HEK293 (cell line): ENCODE measurements at regions not wholly inside any gene's neighbourhood (a gene's known extent, or its start where the extent isn't known, plus 50 kb on each side); places are given as distances from the start of the nearest gene placed in this dataset.

Experiments
- CTCF ChIA-PET: fragments of 350-600 bp; formaldehyde crosslinking; extraction: SDS; loops from one replicate; lab custom pipeline; 2021; ENCODE audit warnings: antibody characterized with exemption; lab: Yijun Ruan, JAX
- POLR2A ChIA-PET: fragments of 300-600 bp; formaldehyde crosslinking; extraction: SDS; loops from one replicate; lab custom pipeline; 2020; ENCODE audit warnings: antibody characterized with exemption, inconsistent platforms; lab: Yijun Ruan, JAX
- H3K27ac ChIP-seq: fragments of 200-500 bp; sonication (Bioruptor generic); 2 replicates; pipeline ENCODE4 v1.5.1; 2014; ENCODE audit warnings: low read depth, low read length, control low read depth, inconsistent platforms; ENCODE audit errors: extremely low read depth
- H3K36me3 ChIP-seq, 2 experiments: fragments of 200-500 bp in 1 of 2; sonication (Bioruptor generic) in 1 of 2; 1 replicate in 1 of 2; 2 replicates in 1 of 2; pipeline ENCODE4 v1.5.1; 2014 to 2017; ENCODE audit warnings: inconsistent platforms in 2 of 2, low read length in 2 of 2; ENCODE audit not compliant: control insufficient read depth in 2 of 2, insufficient read depth in 1 of 2
- H3K4me1 ChIP-seq: fragments of 200-500 bp; sonication (Bioruptor generic); 2 replicates; pipeline ENCODE4 v1.5.1; 2014; ENCODE audit warnings: mild to moderate bottlenecking, low read length, inconsistent platforms; ENCODE audit not compliant: control insufficient read depth, insufficient read depth
- H3K4me3 ChIP-seq: 2 replicates; pipeline ENCODE4 v1.5.1; 2011; ENCODE audit warnings: low read depth, mild to moderate bottlenecking, control low read depth, low read length, moderate library complexity
- H3K9me3 ChIP-seq: fragments of 200-500 bp; sonication (Bioruptor generic); 2 replicates; pipeline ENCODE4 v1.5.1; 2014; ENCODE audit warnings: low read depth, low read length, inconsistent platforms; ENCODE audit not compliant: control insufficient read depth, insufficient read depth
- CTCF ChIP-seq: fragments of 450-650 bp; formaldehyde crosslinking; IDR thresholded peaks from 2 replicates; pipeline ENCODE4 v1.5.1; 2016; ENCODE audit warnings: missing biosample characterization, missing genetic modification characterization
- GLI4 ChIP-seq: fragments of 450-650 bp; formaldehyde crosslinking; IDR thresholded peaks from 2 replicates; pipeline ENCODE4 v1.5.1; 2016; ENCODE audit warnings: missing biosample characterization, missing genetic modification characterization
- HIC1 ChIP-seq: fragments of 450-650 bp; formaldehyde crosslinking; IDR thresholded peaks from 2 replicates; pipeline ENCODE4 v1.5.1; 2016; ENCODE audit warnings: missing biosample characterization, missing genetic modification characterization
- IKZF3 ChIP-seq: fragments of 450-650 bp; IDR thresholded peaks from 2 replicates; pipeline ENCODE4 v1.5.0; 2018; ENCODE audit warnings: missing biosample characterization, mild to moderate bottlenecking, missing genetic modification characterization, moderate library complexity
- MYNN ChIP-seq: fragments of 450-650 bp; formaldehyde crosslinking; IDR thresholded peaks from 2 replicates; pipeline ENCODE4 v1.5.1; 2016; ENCODE audit warnings: missing biosample characterization, missing genetic modification characterization, borderline replicate concordance
- OSR2 ChIP-seq: fragments of 450-650 bp; formaldehyde crosslinking; IDR thresholded peaks from 2 replicates; pipeline ENCODE4 v1.5.1; 2016; ENCODE audit warnings: missing biosample characterization, missing genetic modification characterization
- OVOL3 ChIP-seq: fragments of 450-650 bp; formaldehyde crosslinking; IDR thresholded peaks from 2 replicates; pipeline ENCODE4 v1.5.1; 2016; ENCODE audit warnings: missing biosample characterization, missing genetic modification characterization
- SP7 ChIP-seq: fragments of 450-650 bp; formaldehyde crosslinking; IDR thresholded peaks from 2 replicates; pipeline ENCODE4 v1.5.1; 2016; ENCODE audit warnings: missing biosample characterization, missing genetic modification characterization
- YY1 ChIP-seq: fragments of 450-650 bp; formaldehyde crosslinking; IDR thresholded peaks from 2 replicates; pipeline ENCODE4 v1.5.1; 2018; ENCODE audit warnings: missing biosample characterization, missing genetic modification characterization
- ZBTB20 ChIP-seq: fragments of 450-650 bp; formaldehyde crosslinking; IDR thresholded peaks from 2 replicates; pipeline ENCODE4 v1.5.1; 2016; ENCODE audit warnings: missing biosample characterization, missing genetic modification characterization
- ZBTB8A ChIP-seq: fragments of 450-650 bp; formaldehyde crosslinking; IDR thresholded peaks from 2 replicates; pipeline ENCODE4 v1.5.1; 2016; ENCODE audit warnings: missing biosample characterization, missing genetic modification characterization
- ZNF10 ChIP-seq: fragments of 450-650 bp; formaldehyde crosslinking; IDR thresholded peaks from 2 replicates; pipeline ENCODE4 v1.5.1; 2017; ENCODE audit warnings: missing biosample characterization, missing genetic modification characterization
- ZNF184 ChIP-seq: fragments of 450-650 bp; IDR thresholded peaks from 2 replicates; pipeline ENCODE4 v1.5.1; 2018; ENCODE audit warnings: missing biosample characterization, mild to moderate bottlenecking, missing genetic modification characterization
- ZNF19 ChIP-seq: fragments of 450-650 bp; formaldehyde crosslinking; IDR thresholded peaks from 2 replicates; pipeline ENCODE4; 2016; ENCODE audit warnings: missing biosample characterization, missing genetic modification characterization, low read depth
- ZNF214 ChIP-seq: fragments of 450-650 bp; formaldehyde crosslinking; IDR thresholded peaks from 2 replicates; pipeline ENCODE4 v1.5.1; 2017; ENCODE audit warnings: missing biosample characterization, mild to moderate bottlenecking, missing genetic modification characterization, borderline replicate concordance
- ZNF248 ChIP-seq: fragments of 450-650 bp; formaldehyde crosslinking; IDR thresholded peaks from 2 replicates; pipeline ENCODE4 v1.5.1; 2017; ENCODE audit warnings: missing biosample characterization, missing genetic modification characterization
- ZNF302 ChIP-seq: fragments of 450-650 bp; formaldehyde crosslinking; IDR thresholded peaks from 2 replicates; pipeline ENCODE4 v1.5.1; 2016; ENCODE audit warnings: missing biosample characterization, missing genetic modification characterization, low read depth
- ZNF335 ChIP-seq: fragments of 450-650 bp; formaldehyde crosslinking; conservative IDR thresholded peaks from 2 replicates; pipeline ENCODE4 v1.5.1; 2016; ENCODE audit warnings: missing biosample characterization, missing genetic modification characterization
- ZNF37A ChIP-seq: fragments of 450-650 bp; IDR thresholded peaks from 2 replicates; pipeline ENCODE4 v1.5.1; 2018; ENCODE audit warnings: missing biosample characterization, missing genetic modification characterization
- ZNF404 ChIP-seq: fragments of 450-650 bp; formaldehyde crosslinking; IDR thresholded peaks from 2 replicates; pipeline ENCODE4 v1.5.1; 2017; ENCODE audit warnings: missing biosample characterization, missing genetic modification characterization
- ZNF514 ChIP-seq: fragments of 450-650 bp; formaldehyde crosslinking; IDR thresholded peaks from 2 replicates; pipeline ENCODE4 v1.5.1; 2016; ENCODE audit warnings: missing biosample characterization, missing genetic modification characterization
- ZNF561 ChIP-seq: fragments of 450-650 bp; IDR thresholded peaks from 2 replicates; pipeline ENCODE4 v1.5.1; 2018; ENCODE audit warnings: missing biosample characterization, missing genetic modification characterization, borderline replicate concordance
- ZNF629 ChIP-seq: fragments of 450-650 bp; formaldehyde crosslinking; IDR thresholded peaks from 2 replicates; pipeline ENCODE4 v1.5.1; 2017; ENCODE audit warnings: missing biosample characterization, missing genetic modification characterization
- ZNF664 ChIP-seq: fragments of 450-650 bp; formaldehyde crosslinking; IDR thresholded peaks from 2 replicates; pipeline ENCODE4 v1.5.1; 2016; ENCODE audit warnings: missing biosample characterization, missing genetic modification characterization
- ZNF701 ChIP-seq: fragments of 450-650 bp; formaldehyde crosslinking; IDR thresholded peaks from 2 replicates; pipeline ENCODE4 v1.5.1; 2016; ENCODE audit warnings: missing biosample characterization, missing genetic modification characterization
- ZNF791 ChIP-seq: fragments of 450-650 bp; formaldehyde crosslinking; IDR thresholded peaks from 2 replicates; pipeline ENCODE4 v1.5.1; 2016; ENCODE audit warnings: missing biosample characterization, missing genetic modification characterization
- ZSCAN30 ChIP-seq: fragments of 450-650 bp; IDR thresholded peaks from 2 replicates; pipeline ENCODE4 v1.5.1; 2018; ENCODE audit warnings: missing biosample characterization, mild to moderate bottlenecking, missing genetic modification characterization, moderate library complexity
- TF ChIP-seq, protein P1 (sequence below): fragments of 450-650 bp; formaldehyde crosslinking; IDR thresholded peaks from 2 replicates; pipeline ENCODE4 v1.5.1; 2016; ENCODE audit warnings: missing biosample characterization, missing genetic modification characterization
- TF ChIP-seq, protein P2 (sequence below): fragments of 450-650 bp; formaldehyde crosslinking; IDR thresholded peaks from 2 replicates; pipeline ENCODE4 v1.5.1; 2016; ENCODE audit warnings: missing biosample characterization, missing genetic modification characterization

DNA sequence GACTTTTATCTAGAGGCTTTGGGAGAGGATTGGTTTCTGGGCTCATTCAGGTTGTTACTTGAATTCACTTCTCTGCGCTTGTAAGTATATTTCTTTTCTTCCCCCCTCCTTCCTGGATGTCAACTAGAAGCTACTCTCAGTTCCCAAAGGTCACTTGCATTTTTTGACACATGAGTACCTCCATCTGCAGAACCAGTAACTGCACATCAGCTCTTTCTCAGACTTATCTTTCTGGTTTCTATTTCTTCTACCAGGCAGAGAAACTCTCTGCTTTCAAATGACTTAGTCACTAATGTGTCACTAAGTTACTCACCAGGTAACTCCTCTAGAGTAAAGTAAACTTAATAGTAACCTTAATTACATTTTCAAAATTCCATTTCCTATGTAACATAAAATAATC is 773.0 kb upstream of the LUZP2 start:
- ChIA-PET CTCF (no interaction called here), POLR2A (no interaction called here)
- H3K9me3 ChIP-seq, result no peaks in the 10 kb centered on the region
- no peaks in the 10 kb centered on the region for H3K36me3 ChIP-seq
- TF ChIP-seq ZSCAN30 (tag by site-specific recombination) (no peak), OSR2 (tag by site-specific recombination) (no peak), OVOL3 (tag by site-specific recombination) (no peak), ZNF214 (tag by site-specific recombination) (no peak), ZNF184 (tag by site-specific recombination) (no peak), ZNF561 (tag by site-specific recombination) (no peak), HIC1 (tag by site-specific recombination) (no peak), ZNF335 (tag by site-specific recombination) (no peak)
- H3K4me1 ChIP-seq, result no peaks in the 10 kb centered on the region
- no peak overlapping the region for H3K27ac ChIP-seq
- no peak overlapping the region for H3K4me3 ChIP-seq

DNA sequence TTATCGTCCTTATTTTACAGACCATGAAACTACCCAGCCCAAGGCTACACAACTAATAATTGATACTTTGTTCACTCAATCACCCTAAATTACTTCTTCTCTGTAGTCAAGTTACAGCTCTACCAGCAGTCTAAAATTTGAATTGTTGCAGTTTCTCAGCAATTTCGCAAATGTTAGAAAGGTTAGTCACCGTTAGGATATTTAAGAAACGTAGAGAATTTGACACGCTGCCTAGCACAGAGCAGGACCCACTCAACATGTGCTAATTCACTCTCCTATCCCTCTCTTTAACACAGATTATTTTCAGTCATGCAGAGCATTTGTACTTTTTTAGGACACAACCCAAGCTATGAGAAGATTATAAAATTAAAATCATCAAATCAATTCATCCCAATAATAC is 771.1 kb upstream of the LUZP2 start:
- ChIA-PET POLR2A (no interaction called here), CTCF (no interaction called here)
- H3K4me3 ChIP-seq, result no peak overlapping the region
- H3K27ac ChIP-seq, result no peak overlapping the region
- TF ChIP-seq ZNF791 (tag by site-specific recombination), result no peak
- TF ChIP-seq ZNF561 (tag by site-specific recombination), result no peak
- no peak for TF ChIP-seq ZNF664
- no peak for TF ChIP-seq ZNF404 (tag by site-specific recombination)
- TF ChIP-seq IKZF3 (tag by site-specific recombination), result no peak
- no peak for TF ChIP-seq ZNF514 (tag by site-specific recombination)
- TF ChIP-seq ZNF37A (tag by site-specific recombination), result no peak
- TF ChIP-seq CTCF, result no peak
- H3K9me3 ChIP-seq, result no peaks in the 10 kb centered on the region
- H3K4me1 ChIP-seq, result no peaks in the 10 kb centered on the region
- H3K36me3 ChIP-seq, result no peaks in the 10 kb centered on the region

- no peaks in the 10 kb centered on the region for H3K36me3 ChIP-seq
- H3K9me3 ChIP-seq, result no peaks in the 10 kb centered on the region
- ChIA-PET CTCF (no interaction called here), POLR2A (no interaction called here)
- H3K4me3 ChIP-seq, result no peak overlapping the region
- no peaks in the 10 kb centered on the region for H3K4me1 ChIP-seq
- H3K27ac ChIP-seq, result no peak overlapping the region
- TF ChIP-seq, protein P1, sequence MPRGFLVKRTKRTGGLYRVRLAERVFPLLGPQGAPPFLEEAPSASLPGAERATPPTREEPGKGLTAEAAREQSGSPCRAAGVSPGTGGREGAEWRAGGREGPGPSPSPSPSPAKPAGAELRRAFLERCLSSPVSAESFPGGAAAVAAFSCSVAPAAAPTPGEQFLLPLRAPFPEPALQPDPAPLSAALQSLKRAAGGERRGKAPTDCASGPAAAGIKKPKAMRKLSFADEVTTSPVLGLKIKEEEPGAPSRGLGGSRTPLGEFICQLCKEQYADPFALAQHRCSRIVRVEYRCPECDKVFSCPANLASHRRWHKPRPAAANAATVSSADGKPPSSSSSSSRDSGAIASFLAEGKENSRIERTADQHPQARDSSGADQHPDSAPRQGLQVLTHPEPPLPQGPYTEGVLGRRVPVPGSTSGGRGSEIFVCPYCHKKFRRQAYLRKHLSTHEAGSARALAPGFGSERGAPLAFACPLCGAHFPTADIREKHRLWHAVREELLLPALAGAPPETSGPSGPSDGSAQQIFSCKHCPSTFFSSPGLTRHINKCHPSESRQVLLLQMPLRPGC (tag by site-specific recombination), result no peak
- TF ChIP-seq ZNF701, result no peak
- TF ChIP-seq ZNF302 (tag by site-specific recombination), result no peak
- TF ChIP-seq ZNF19 (tag by site-specific recombination), result no peak
- TF ChIP-seq ZNF10 (tag by site-specific recombination), result no peak
- TF ChIP-seq GLI4 (tag by site-specific recombination), result no peak
- TF ChIP-seq ZNF335 (tag by site-specific recombination), result no peak
- no peak for TF ChIP-seq ZNF248 (tag by site-specific recombination)
- no peak for TF ChIP-seq ZBTB8A (tag by site-specific recombination)
- no peak for TF ChIP-seq SP7 (tag by site-specific recombination)
- TF ChIP-seq MYNN, result no peak
- TF ChIP-seq ZNF629, result no peak
- TF ChIP-seq, protein P2, sequence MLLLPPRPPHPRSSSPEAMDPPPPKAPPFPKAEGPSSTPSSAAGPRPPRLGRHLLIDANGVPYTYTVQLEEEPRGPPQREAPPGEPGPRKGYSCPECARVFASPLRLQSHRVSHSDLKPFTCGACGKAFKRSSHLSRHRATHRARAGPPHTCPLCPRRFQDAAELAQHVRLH (tag by site-specific recombination), result no peak
- no peak for TF ChIP-seq YY1 (tag by site-specific recombination)
- TF ChIP-seq ZBTB20, result no peak
Observed at GRCh38 chr11:23727387-23727786, 769.5 kb upstream of the LUZP2 start.
